Immature natural killer cell (primary cell): ENCODE measurements at regions not wholly inside any gene's neighbourhood (a gene's known extent, or its start where the extent isn't known, plus 50 kb on each side); places are given as distances from the start of the nearest gene placed in this dataset.

Source experiments
- DNase-seq, 3 donors: peaks; one replicate each; pipeline ENCODE4 v3.0.0; 2022; ENCODE audit warnings: mixed read lengths in 1 of 3
- H3K27ac Mint-ChIP-seq, 6 donors: one replicate each; pipeline ENCODE4 v1.8.0; 2020; ENCODE audit warnings: mixed read lengths in 6 of 6, mild to moderate bottlenecking in 5 of 6, inconsistent platforms in 4 of 6, moderate library complexity in 3 of 6
- H3K27me3 Mint-ChIP-seq, 3 donors: one replicate each; pipeline ENCODE4 v1.8.0; 2020 to 2021; ENCODE audit warnings: low read depth in 3 of 3, mild to moderate bottlenecking in 3 of 3, mixed read lengths in 3 of 3, moderate library complexity in 3 of 3, inconsistent platforms in 1 of 3
- H3K36me3 Mint-ChIP-seq, 3 donors: one replicate each; pipeline ENCODE4 v1.8.0; 2020; ENCODE audit warnings: mixed read lengths in 3 of 3, inconsistent platforms in 2 of 3, mild to moderate bottlenecking in 2 of 3
- H3K4me1 Mint-ChIP-seq, 2 donors: one replicate each; pipeline ENCODE4 v1.8.0; 2020; ENCODE audit warnings: inconsistent platforms in 2 of 2, mild to moderate bottlenecking in 2 of 2, mixed read lengths in 2 of 2, moderate library complexity in 1 of 2
- H3K4me3 Mint-ChIP-seq, 5 donors: one replicate each; pipeline ENCODE4 v1.8.0; 2020; ENCODE audit warnings: mild to moderate bottlenecking in 5 of 5, mixed read lengths in 5 of 5, inconsistent platforms in 3 of 5, moderate library complexity in 3 of 5
- H3K9me3 Mint-ChIP-seq, 6 donors: one replicate each; pipeline ENCODE4 v1.8.0; 2020; ENCODE audit warnings: mild to moderate bottlenecking in 6 of 6, mixed read lengths in 6 of 6, inconsistent platforms in 4 of 6, moderate library complexity in 3 of 6

GRCh38 chr3:162236949-162237348 is 740.3 kb downstream of the OTOL1 start:
- H3K36me3 Mint-ChIP-seq = no peaks in the 10 kb centered on the region
- no peak overlapping the region for H3K4me3 Mint-ChIP-seq
- DNase-seq = no peak
- H3K27ac Mint-ChIP-seq = no peak overlapping the region
- no peaks in the 10 kb centered on the region for H3K4me1 Mint-ChIP-seq
- peaks cover 0 to 21% (median 5%) of the 10 kb centered on the region in 6 donors for H3K9me3 Mint-ChIP-seq
- no peaks in the 10 kb centered on the region for H3K27me3 Mint-ChIP-seq

GRCh38 chr3:162250782-162251181 is 754.2 kb downstream of the OTOL1 start:
- H3K36me3 Mint-ChIP-seq = no peaks in the 10 kb centered on the region
- no peak overlapping the region for H3K27ac Mint-ChIP-seq
- DNase-seq = no peak
- no peaks in the 10 kb centered on the region for H3K4me1 Mint-ChIP-seq
- H3K9me3 Mint-ChIP-seq = peaks cover 3 to 54% (median 27%) of the 10 kb centered on the region in 6 donors
- peaks cover 0 to 2% (median 1%) of the 10 kb centered on the region in 3 donors for H3K27me3 Mint-ChIP-seq
- H3K4me3 Mint-ChIP-seq = no peak overlapping the region

DNA sequence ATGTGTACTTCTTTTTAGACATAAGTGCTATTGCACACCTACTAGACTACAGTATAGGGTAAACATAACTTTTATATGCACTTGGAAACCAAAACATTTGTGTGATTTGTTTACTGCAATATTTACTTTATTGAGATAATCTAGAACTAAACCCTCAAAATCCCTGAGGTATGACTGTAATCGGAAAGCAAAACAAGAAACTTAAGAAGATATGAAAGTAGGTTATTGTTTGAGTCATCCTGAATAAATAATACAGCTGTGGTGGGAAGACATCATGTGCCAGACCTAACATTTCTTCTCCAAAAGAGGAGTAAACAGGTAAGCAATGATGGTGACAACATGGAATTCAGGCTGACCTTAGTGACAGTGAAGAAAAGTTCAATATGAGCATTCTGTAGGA is 765.5 kb downstream of the OTOL1 start:
- no peaks in the 10 kb centered on the region for H3K4me1 Mint-ChIP-seq
- no peak overlapping the region for H3K4me3 Mint-ChIP-seq
- no peak overlapping the region for H3K27ac Mint-ChIP-seq
- DNase-seq = no peak
- peaks cover 0 to 2% (median 0%) of the 10 kb centered on the region in 3 donors for H3K27me3 Mint-ChIP-seq
- H3K9me3 Mint-ChIP-seq = peaks cover 4 to 32% (median 7%) of the 10 kb centered on the region in 6 donors
- H3K36me3 Mint-ChIP-seq = no peaks in the 10 kb centered on the region

GRCh38 chr3:162263596-162263995 is 767.0 kb downstream of the OTOL1 start:
- H3K27ac Mint-ChIP-seq = no peak overlapping the region
- H3K4me3 Mint-ChIP-seq = no peak overlapping the region
- DNase-seq = no peak
- H3K27me3 Mint-ChIP-seq = peaks cover 0 to 1% (median 0%) of the 10 kb centered on the region in 3 donors
- H3K9me3 Mint-ChIP-seq = peaks cover 4 to 34% (median 8%) of the 10 kb centered on the region in 6 donors
- H3K36me3 Mint-ChIP-seq = no peaks in the 10 kb centered on the region
- H3K4me1 Mint-ChIP-seq = no peaks in the 10 kb centered on the region

DNA sequence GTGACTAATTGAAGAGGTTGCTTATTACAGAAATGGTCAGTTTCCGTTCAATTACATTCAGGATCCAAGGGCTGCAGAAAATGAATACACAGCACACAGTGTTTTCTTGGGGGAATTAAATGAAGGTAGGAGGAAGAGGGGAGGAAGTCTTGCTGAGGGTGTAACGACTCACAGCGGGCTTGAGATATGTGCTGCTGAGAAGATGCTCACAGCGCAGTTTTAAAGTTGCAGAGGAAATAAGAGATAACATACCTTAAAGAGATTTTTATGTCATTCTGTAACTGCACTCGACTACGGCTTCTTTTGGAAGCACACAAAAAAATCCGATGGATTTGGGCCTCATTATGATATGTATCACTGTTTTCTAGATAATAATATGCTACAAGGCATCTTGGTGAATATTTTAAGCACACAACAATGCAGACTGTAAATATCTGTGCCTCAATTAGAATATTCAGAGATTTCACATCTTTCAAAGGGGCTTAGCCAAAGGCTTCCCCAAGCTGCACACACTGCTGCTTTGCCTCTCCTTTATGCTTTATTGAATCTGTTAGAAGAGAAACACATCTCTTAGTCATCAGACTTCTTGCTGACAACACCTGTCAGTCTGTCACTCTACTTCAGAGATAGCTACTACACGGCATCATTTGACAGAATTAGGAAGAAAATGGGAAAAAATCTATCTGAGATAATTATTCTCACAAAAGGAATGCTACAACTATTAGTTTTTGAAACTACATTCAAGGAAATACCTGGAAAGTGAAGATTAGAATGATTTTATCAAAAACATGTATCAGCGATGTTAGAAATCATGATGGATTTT is 773.2 kb downstream of the OTOL1 start:
- DNase-seq = no peak
- Mint-ChIP-seq H3K4me3 (no peak overlapping the region), H3K36me3 (no peaks in the 10 kb centered on the region), H3K9me3 (peaks cover 0 to 32% (median 6%) of the 10 kb centered on the region in 6 donors), H3K27ac (no peak overlapping the region), H3K27me3 (peaks cover 0 to 5% (median 1%) of the 10 kb centered on the region in 3 donors), H3K4me1 (no peaks in the 10 kb centered on the region)

DNA sequence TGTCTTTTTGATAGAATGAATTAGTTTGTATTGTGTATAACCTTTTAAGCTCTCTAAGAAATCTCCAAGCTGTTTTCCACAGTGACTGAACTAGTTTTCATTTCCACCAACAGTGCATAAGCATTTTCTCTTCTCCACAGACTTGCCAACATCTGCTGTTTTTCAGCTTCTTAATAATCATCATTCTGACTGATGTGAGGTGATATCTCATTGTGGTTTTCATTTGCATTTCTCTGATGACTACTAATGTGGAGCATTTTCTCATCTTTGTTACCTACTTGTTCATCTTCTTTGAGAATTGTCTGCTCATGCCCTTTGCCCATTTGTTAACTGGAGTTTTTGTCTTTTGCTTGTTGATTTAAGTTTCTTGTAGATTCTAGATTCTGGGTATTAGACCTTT is 777.5 kb downstream of the OTOL1 start:
- no peaks in the 10 kb centered on the region for H3K4me1 Mint-ChIP-seq
- peaks cover 4 to 41% (median 10%) of the 10 kb centered on the region in 6 donors for H3K9me3 Mint-ChIP-seq
- H3K36me3 Mint-ChIP-seq = no peaks in the 10 kb centered on the region
- H3K27ac Mint-ChIP-seq = no peak overlapping the region
- DNase-seq = no peak
- H3K4me3 Mint-ChIP-seq = no peak overlapping the region
- H3K27me3 Mint-ChIP-seq = peaks cover 0 to 5% (median 0%) of the 10 kb centered on the region in 3 donors

DNA sequence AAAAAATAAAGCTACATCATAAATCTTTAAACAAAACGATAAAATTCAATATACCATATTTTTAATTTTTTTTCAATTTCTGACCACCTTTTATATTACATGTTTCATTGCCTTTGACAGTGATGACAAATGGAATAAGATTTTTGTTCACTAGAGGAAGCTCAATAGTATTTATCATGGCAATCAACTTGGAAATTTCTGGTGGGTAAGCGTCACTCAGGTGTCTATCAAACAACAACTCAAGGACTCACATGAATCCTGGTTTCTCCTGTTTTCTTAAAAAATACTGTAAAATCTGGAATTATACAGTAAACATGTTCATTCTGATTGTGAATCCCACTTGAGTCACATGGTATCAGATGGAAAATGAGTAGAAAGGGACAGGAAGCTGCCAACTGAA is 782.2 kb downstream of the OTOL1 start:
- H3K27ac Mint-ChIP-seq = no peak overlapping the region
- H3K4me3 Mint-ChIP-seq = no peak overlapping the region
- no peak for DNase-seq
- peaks cover 0 to 3% (median 0%) of the 10 kb centered on the region in 3 donors for H3K27me3 Mint-ChIP-seq
- peaks cover 9 to 55% (median 23%) of the 10 kb centered on the region in 6 donors for H3K9me3 Mint-ChIP-seq
- no peaks in the 10 kb centered on the region for H3K4me1 Mint-ChIP-seq
- H3K36me3 Mint-ChIP-seq = no peaks in the 10 kb centered on the region

DNA sequence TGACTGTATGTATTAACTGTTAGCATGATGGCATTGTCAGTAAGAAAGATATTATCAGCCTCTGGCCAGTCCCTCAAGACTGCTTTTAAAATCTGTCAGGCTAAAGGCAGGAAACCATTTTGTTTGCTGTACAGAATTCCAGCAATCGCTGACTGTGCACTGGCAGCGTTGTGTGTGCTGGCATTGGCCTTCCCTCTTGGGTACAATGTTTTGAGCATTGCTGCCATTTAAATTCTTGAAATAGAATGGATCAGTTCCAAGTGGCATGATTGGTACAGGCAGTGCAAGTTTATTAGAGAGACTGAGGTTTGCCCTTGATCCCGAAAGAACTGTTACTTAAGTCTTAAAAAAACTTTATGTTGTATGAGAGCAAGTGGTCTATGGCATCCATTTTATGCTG is 788.7 kb downstream of the OTOL1 start:
- Mint-ChIP-seq H3K27me3 (no peaks in the 10 kb centered on the region), H3K36me3 (no peaks in the 10 kb centered on the region), H3K4me3 (no peak overlapping the region), H3K9me3 (peaks cover 7 to 27% (median 13%) of the 10 kb centered on the region in 6 donors), H3K27ac (no peak overlapping the region), H3K4me1 (no peaks in the 10 kb centered on the region)
- DNase-seq = no peak

DNA sequence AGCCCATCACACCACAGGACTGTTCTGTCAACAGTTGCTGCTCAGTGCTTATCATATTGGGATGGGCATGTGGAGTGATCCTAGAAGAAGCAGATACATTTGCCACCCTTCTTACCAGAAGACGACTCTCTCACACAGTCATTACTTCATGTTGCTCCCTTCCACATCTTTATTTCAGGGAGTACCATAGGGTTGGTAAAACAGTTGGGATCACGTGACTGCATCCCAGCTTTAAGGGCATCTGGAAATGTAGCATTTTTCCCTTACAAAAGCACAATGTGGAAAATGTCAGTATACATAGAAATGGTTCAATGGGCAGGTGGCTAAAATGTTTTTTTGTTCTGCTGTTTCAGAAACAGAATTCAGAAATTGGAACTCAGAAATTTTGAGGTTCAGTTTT is 791.0 kb downstream of the OTOL1 start:
- no peaks in the 10 kb centered on the region for H3K36me3 Mint-ChIP-seq
- DNase-seq = no peak
- H3K4me3 Mint-ChIP-seq = no peak overlapping the region
- no peaks in the 10 kb centered on the region for H3K4me1 Mint-ChIP-seq
- peaks cover 2 to 27% (median 13%) of the 10 kb centered on the region in 6 donors for H3K9me3 Mint-ChIP-seq
- no peaks in the 10 kb centered on the region for H3K27me3 Mint-ChIP-seq
- no peak overlapping the region for H3K27ac Mint-ChIP-seq

DNA sequence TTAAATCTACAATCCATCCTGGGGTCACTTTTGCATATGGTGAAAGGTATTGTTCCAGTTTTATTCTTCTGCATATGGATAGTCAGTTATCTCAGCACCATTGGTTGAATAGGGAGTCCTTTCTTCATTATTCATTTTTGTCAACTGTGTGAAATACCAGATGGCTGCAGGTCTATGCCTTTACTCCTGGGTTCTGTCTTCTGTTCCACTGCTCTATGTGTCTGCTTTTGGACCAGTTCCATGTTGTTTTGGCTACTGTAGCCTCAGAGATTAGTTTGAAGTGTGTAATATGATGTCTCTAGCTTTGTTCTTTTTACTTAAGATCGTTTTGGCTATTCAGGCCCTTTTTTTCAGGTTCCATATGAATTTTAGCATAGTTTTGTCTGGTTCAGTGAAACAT is 795.8 kb downstream of the OTOL1 start:
- H3K4me1 Mint-ChIP-seq = no peaks in the 10 kb centered on the region
- no peak overlapping the region for H3K27ac Mint-ChIP-seq
- no peak for DNase-seq
- peaks cover 1 to 36% (median 16%) of the 10 kb centered on the region in 6 donors for H3K9me3 Mint-ChIP-seq
- H3K36me3 Mint-ChIP-seq = no peaks in the 10 kb centered on the region
- no peak overlapping the region for H3K4me3 Mint-ChIP-seq
- peaks cover 0 to 2% (median 0%) of the 10 kb centered on the region in 3 donors for H3K27me3 Mint-ChIP-seq

GRCh38 chr3:162295323-162295983 is 798.8 kb downstream of the OTOL1 start:
- no peaks in the 10 kb centered on the region for H3K36me3 Mint-ChIP-seq
- peaks cover 3 to 39% (median 16%) of the 10 kb centered on the region in 6 donors for H3K9me3 Mint-ChIP-seq
- H3K4me1 Mint-ChIP-seq = no peaks in the 10 kb centered on the region
- no peak for DNase-seq
- H3K4me3 Mint-ChIP-seq = no peak overlapping the region
- peaks cover 0 to 2% (median 0%) of the 10 kb centered on the region in 3 donors for H3K27me3 Mint-ChIP-seq
- no peak overlapping the region for H3K27ac Mint-ChIP-seq

DNA sequence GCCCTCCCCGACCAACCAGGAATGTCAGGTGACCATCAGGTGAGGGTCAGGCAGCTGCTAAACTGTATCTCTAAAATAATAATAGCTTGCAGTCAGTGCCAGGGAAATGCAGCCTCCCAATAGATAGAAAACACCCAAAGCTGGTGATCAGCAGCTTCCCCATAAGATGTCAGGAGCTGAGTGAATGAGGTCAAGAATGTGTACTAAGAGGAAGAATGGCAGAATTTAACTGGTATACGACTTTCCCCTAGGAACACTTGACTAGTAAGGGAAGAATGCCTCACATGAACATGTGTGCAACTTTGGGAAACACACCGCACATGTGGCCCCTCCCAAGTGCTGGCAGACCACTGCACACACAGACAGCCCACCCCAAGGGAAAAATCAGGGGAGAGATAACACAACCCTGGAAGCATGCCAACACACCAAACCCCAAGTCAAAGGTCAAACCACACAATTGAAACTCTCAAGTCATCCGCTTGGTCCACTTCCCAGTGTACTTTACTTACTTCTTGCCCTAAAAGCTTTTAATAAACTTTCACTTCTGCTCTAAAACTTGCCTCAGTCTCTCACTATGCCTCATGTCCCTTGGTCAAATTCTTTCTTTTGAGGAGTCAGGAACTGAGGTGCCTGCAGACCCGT is 806.5 kb downstream of the OTOL1 start:
- Mint-ChIP-seq H3K27me3 (peaks cover 0 to 2% (median 0%) of the 10 kb centered on the region in 3 donors), H3K4me3 (no peak overlapping the region), H3K9me3 (peaks cover 2 to 25% (median 13%) of the 10 kb centered on the region in 6 donors), H3K36me3 (no peaks in the 10 kb centered on the region), H3K4me1 (no peaks in the 10 kb centered on the region), H3K27ac (no peak overlapping the region)
- no peak for DNase-seq

DNA sequence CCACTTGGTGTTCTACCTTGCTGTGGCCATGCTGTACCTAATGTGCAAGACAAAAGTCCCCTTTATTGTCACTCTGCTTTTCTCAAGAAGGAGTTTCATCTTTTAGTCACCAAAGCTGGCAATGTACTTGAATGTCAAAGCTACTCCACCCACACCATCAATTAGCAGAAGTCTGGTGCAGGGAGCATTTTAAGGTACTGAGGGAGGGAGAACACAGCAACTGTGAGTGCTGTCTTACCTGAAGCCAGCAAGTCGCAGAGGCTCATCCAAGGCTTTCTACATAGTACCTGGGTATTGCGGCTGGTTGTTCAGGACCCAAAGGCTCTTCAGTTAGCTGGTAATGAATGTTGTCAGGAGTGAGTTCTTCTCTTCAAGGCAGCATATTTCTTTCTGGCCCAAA is 820.4 kb downstream of the OTOL1 start:
- H3K9me3 Mint-ChIP-seq = peaks cover 7 to 45% (median 23%) of the 10 kb centered on the region in 6 donors
- no peaks in the 10 kb centered on the region for H3K36me3 Mint-ChIP-seq
- H3K4me3 Mint-ChIP-seq = no peak overlapping the region
- no peak for DNase-seq
- H3K27me3 Mint-ChIP-seq = peaks cover 0 to 2% (median 0%) of the 10 kb centered on the region in 3 donors
- no peaks in the 10 kb centered on the region for H3K4me1 Mint-ChIP-seq
- no peak overlapping the region for H3K27ac Mint-ChIP-seq

DNA sequence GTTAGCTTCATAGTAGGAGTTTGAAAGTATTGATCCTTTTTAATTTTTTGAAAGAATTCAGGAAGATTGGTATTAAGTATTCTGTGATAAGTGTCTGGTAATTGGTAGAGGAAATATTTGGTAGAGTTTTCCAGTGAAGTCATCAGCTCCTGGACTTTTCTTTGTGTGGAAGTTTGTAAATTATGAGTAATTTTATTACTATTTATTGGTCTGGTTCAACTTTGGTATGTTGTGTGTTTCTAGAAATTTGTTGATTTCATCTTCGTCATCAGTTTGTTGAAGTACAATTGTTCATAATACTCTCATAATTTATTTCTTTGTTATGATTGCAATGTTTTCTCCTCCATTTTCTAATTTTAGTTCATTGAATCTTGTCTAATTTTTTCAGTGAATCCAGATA is 832.0 kb downstream of the OTOL1 start:
- DNase-seq = no peak
- H3K27ac Mint-ChIP-seq = no peak overlapping the region
- H3K4me1 Mint-ChIP-seq = no peaks in the 10 kb centered on the region

More for the DNA sequence above, 832.0 kb downstream of the OTOL1 start:
- peaks cover 0 to 1% (median 0%) of the 10 kb centered on the region in 3 donors for H3K27me3 Mint-ChIP-seq
- no peak overlapping the region for H3K4me3 Mint-ChIP-seq
- H3K9me3 Mint-ChIP-seq = peaks cover 4 to 66% (median 16%) of the 10 kb centered on the region in 6 donors
- H3K36me3 Mint-ChIP-seq = no peaks in the 10 kb centered on the region
